ENCODE measurements at regions not wholly inside any gene's neighbourhood (a gene's known extent, or its start where the extent isn't known, plus 50 kb on each side); places are given as distances from the start of the nearest gene placed in this dataset.

DNA sequence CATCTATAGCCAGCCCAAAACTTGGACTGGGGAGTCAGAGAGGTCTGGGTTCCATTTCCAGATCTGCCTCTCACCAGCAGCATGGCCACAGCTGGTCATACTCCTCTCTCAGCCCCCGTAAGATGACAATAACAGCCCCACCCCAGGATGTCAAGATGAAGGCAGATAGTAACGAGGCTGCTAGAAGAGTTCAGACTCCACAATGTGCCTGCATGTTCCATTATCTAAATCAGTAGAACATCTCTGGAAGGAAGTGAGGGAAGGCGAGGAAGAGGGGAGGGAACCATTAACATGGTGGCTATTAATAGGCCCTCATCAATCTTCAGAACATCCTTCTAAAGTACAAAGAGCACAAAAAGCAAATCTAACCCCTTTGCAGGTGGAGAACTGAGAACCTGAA is 98.0 kb upstream of the KCNG1 start:
- TF ChIP-seq, protein P1, sequence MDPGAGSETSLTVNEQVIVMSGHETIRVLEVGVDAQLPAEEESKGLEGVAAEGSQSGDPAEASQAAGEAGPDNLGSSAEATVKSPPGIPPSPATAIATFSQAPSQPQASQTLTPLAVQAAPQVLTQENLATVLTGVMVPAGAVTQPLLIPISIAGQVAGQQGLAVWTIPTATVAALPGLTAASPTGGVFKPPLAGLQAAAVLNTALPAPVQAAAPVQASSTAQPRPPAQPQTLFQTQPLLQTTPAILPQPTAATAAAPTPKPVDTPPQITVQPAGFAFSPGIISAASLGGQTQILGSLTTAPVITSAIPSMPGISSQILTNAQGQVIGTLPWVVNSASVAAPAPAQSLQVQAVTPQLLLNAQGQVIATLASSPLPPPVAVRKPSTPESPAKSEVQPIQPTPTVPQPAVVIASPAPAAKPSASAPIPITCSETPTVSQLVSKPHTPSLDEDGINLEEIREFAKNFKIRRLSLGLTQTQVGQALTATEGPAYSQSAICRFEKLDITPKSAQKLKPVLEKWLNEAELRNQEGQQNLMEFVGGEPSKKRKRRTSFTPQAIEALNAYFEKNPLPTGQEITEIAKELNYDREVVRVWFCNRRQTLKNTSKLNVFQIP (CRISPR knock-in tag; IDR thresholded peaks at IDR 0.05; ENCODE audit: borderline replicate concordance, low read depth), result no peak
- no peak for TF ChIP-seq ZNF565 (CRISPR knock-in tag; conservative IDR thresholded peaks at IDR 0.05; ENCODE audit: low read depth)
- TF ChIP-seq, protein P2, sequence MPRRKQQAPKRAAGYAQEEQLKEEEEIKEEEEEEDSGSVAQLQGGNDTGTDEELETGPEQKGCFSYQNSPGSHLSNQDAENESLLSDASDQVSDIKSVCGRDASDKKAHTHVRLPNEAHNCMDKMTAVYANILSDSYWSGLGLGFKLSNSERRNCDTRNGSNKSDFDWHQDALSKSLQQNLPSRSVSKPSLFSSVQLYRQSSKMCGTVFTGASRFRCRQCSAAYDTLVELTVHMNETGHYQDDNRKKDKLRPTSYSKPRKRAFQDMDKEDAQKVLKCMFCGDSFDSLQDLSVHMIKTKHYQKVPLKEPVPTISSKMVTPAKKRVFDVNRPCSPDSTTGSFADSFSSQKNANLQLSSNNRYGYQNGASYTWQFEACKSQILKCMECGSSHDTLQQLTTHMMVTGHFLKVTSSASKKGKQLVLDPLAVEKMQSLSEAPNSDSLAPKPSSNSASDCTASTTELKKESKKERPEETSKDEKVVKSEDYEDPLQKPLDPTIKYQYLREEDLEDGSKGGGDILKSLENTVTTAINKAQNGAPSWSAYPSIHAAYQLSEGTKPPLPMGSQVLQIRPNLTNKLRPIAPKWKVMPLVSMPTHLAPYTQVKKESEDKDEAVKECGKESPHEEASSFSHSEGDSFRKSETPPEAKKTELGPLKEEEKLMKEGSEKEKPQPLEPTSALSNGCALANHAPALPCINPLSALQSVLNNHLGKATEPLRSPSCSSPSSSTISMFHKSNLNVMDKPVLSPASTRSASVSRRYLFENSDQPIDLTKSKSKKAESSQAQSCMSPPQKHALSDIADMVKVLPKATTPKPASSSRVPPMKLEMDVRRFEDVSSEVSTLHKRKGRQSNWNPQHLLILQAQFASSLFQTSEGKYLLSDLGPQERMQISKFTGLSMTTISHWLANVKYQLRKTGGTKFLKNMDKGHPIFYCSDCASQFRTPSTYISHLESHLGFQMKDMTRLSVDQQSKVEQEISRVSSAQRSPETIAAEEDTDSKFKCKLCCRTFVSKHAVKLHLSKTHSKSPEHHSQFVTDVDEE (CRISPR knock-in tag; IDR thresholded peaks at IDR 0.05), result no peak
- no peak for TF ChIP-seq ZNF70 (CRISPR knock-in tag; IDR thresholded peaks at IDR 0.05)
- TF ChIP-seq BACH2 (CRISPR knock-in tag; IDR thresholded peaks at IDR 0.05; ENCODE audit: borderline replicate concordance), result no peak
- TF ChIP-seq, protein P3, sequence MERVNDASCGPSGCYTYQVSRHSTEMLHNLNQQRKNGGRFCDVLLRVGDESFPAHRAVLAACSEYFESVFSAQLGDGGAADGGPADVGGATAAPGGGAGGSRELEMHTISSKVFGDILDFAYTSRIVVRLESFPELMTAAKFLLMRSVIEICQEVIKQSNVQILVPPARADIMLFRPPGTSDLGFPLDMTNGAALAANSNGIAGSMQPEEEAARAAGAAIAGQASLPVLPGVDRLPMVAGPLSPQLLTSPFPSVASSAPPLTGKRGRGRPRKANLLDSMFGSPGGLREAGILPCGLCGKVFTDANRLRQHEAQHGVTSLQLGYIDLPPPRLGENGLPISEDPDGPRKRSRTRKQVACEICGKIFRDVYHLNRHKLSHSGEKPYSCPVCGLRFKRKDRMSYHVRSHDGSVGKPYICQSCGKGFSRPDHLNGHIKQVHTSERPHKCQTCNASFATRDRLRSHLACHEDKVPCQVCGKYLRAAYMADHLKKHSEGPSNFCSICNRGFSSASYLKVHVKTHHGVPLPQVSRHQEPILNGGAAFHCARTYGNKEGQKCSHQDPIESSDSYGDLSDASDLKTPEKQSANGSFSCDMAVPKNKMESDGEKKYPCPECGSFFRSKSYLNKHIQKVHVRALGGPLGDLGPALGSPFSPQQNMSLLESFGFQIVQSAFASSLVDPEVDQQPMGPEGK (CRISPR knock-in tag; IDR thresholded peaks at IDR 0.05; ENCODE audit: borderline replicate concordance), result no peak
- TF ChIP-seq ZC3H10 (CRISPR knock-in tag; IDR thresholded peaks at IDR 0.05), result no peak
- TF ChIP-seq SNAI2 (CRISPR knock-in tag; IDR thresholded peaks at IDR 0.05), result no peak
- no peak for TF ChIP-seq ZFP3 (CRISPR knock-in tag; IDR thresholded peaks at IDR 0.05)
- TF ChIP-seq TOX (CRISPR knock-in tag; IDR thresholded peaks at IDR 0.05; ENCODE audit: borderline replicate concordance), result no peak
- no peak for TF ChIP-seq OSR1 (CRISPR knock-in tag; IDR thresholded peaks at IDR 0.05)
- no peak for TF ChIP-seq GLIS3 (CRISPR knock-in tag; IDR thresholded peaks at IDR 0.05)

DNA sequence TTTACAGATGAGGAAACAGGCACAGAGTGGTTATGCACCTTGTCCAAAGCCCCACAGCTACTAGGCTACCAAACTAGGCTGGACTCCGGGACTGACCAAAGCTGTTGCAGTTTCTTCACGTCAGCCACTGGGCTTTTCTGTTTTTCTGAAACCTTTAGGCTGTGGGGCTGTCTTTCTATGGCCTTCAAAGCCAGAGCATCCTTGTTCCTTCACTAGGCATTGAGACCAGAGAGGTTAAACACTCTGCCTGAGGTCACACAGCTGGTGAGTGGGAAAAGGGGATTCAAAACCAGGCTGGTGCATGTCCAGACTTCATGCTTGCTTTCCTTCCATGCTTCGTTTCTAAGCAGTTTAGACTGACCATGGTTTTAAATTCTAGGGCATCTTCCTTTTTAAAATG is 97.5 kb upstream of the KCNG1 start:
- TF ChIP-seq, protein P4, sequence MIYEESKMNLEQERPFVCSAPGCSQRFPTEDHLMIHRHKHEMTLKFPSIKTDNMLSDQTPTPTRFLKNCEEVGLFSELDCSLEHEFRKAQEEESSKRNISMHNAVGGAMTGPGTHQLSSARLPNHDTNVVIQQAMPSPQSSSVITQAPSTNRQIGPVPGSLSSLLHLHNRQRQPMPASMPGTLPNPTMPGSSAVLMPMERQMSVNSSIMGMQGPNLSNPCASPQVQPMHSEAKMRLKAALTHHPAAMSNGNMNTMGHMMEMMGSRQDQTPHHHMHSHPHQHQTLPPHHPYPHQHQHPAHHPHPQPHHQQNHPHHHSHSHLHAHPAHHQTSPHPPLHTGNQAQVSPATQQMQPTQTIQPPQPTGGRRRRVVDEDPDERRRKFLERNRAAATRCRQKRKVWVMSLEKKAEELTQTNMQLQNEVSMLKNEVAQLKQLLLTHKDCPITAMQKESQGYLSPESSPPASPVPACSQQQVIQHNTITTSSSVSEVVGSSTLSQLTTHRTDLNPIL (CRISPR knock-in tag; IDR thresholded peaks at IDR 0.05; ENCODE audit: low read depth), result no peak
- TF ChIP-seq SNAI2 (CRISPR knock-in tag; IDR thresholded peaks at IDR 0.05), result no peak
- TF ChIP-seq TOX (CRISPR knock-in tag; IDR thresholded peaks at IDR 0.05; ENCODE audit: borderline replicate concordance), result no peak
- TF ChIP-seq, protein P5, sequence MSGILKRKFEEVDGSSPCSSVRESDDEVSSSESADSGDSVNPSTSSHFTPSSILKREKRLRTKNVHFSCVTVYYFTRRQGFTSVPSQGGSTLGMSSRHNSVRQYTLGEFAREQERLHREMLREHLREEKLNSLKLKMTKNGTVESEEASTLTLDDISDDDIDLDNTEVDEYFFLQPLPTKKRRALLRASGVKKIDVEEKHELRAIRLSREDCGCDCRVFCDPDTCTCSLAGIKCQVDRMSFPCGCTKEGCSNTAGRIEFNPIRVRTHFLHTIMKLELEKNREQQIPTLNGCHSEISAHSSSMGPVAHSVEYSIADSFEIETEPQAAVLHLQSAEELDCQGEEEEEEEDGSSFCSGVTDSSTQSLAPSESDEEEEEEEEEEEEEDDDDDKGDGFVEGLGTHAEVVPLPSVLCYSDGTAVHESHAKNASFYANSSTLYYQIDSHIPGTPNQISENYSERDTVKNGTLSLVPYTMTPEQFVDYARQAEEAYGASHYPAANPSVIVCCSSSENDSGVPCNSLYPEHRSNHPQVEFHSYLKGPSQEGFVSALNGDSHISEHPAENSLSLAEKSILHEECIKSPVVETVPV (CRISPR knock-in tag; IDR thresholded peaks at IDR 0.05), result no peak
- no peak for TF ChIP-seq ZNF8 (CRISPR knock-in tag; IDR thresholded peaks at IDR 0.05)
- no peak for TF ChIP-seq TCF4 (CRISPR knock-in tag; IDR thresholded peaks at IDR 0.05; ENCODE audit: borderline replicate concordance)
- TF ChIP-seq, protein P3 (CRISPR knock-in tag; IDR thresholded peaks at IDR 0.05; ENCODE audit: borderline replicate concordance), result no peak
- no peak for TF ChIP-seq ESRRG (CRISPR knock-in tag; IDR thresholded peaks at IDR 0.05)
- TF ChIP-seq ZFP30 (CRISPR knock-in tag; IDR thresholded peaks at IDR 0.05), result no peak
- TF ChIP-seq GLIS3 (CRISPR knock-in tag; IDR thresholded peaks at IDR 0.05), result no peak
- TF ChIP-seq ZFP3 (CRISPR knock-in tag; IDR thresholded peaks at IDR 0.05), result no peak
- TF ChIP-seq RARB (CRISPR knock-in tag; IDR thresholded peaks at IDR 0.05), result no peak
- TF ChIP-seq PPARA (CRISPR knock-in tag; IDR thresholded peaks at IDR 0.05; ENCODE audit: borderline replicate concordance), result no peak
- TF ChIP-seq ISL1 (CRISPR knock-in tag; IDR thresholded peaks at IDR 0.05), result no peak
- no peak for TF ChIP-seq ARNTL (CRISPR knock-in tag; IDR thresholded peaks at IDR 0.05; ENCODE audit: borderline replicate concordance, low read depth)
- TF ChIP-seq ZC3H10 (CRISPR knock-in tag; IDR thresholded peaks at IDR 0.05), result no peak
- TF ChIP-seq, protein P2 (CRISPR knock-in tag; IDR thresholded peaks at IDR 0.05), result no peak
- TF ChIP-seq ZNF565 (CRISPR knock-in tag; conservative IDR thresholded peaks at IDR 0.05; ENCODE audit: low read depth), result no peak
- TF ChIP-seq BACH2 (CRISPR knock-in tag; IDR thresholded peaks at IDR 0.05; ENCODE audit: borderline replicate concordance), result no peak
- TF ChIP-seq CSDC2 (CRISPR knock-in tag; IDR thresholded peaks at IDR 0.05), result no peak
- ATAC-seq, result no peak

More for the DNA sequence above, 98.0 kb upstream of the KCNG1 start:
- ATAC-seq, result no peak

All from SK-N-SH treated with all-trans-retinoic acid at 6 μM for 48 hours (cell line).